Colonic mucosa (tissue), 4 donors: ENCODE measurements at regions not wholly inside any gene's neighbourhood (a gene's known extent, or its start where the extent isn't known, plus 50 kb on each side); places are given as distances from the start of the nearest gene placed in this dataset.

ENCODE experiments used
- DNase-seq: peaks from one replicate; pipeline ENCODE4 v3.0.0-alpha.2; 2020
- H3K27ac ChIP-seq: fragments of 200-600 bp; one replicate; pipeline ENCODE4 v1.8.0; 2021
- H3K27me3 ChIP-seq: fragments of 200-600 bp; one replicate; pipeline ENCODE4 v1.8.0; 2021
- H3K36me3 ChIP-seq: fragments of 200-600 bp; one replicate; pipeline ENCODE4 v1.8.0; 2021
- H3K4me1 ChIP-seq: fragments of 200-600 bp; one replicate; pipeline ENCODE4 v1.8.0; 2021; ENCODE audit warnings: mild to moderate bottlenecking
- H3K4me3 ChIP-seq: fragments of 200-600 bp; one replicate; pipeline ENCODE4 v1.8.0; 2021
- H3K9ac ChIP-seq, 2 donors: one replicate each; pipeline ENCODE4 v1.7.0; 2013; ENCODE audit warnings: control low read depth in 2 of 2, low read depth in 2 of 2, low read length in 2 of 2
- H3K9me3 ChIP-seq: fragments of 200-600 bp; one replicate; pipeline ENCODE4 v1.8.0; 2021
- CTCF ChIP-seq: fragments of 200-600 bp; IDR thresholded peaks from one replicate; pipeline ENCODE4 v1.8.0; 2022; ENCODE audit warnings: antibody characterized with exemption, mild to moderate bottlenecking
- intact Hi-C: fragments of 100-400 bp; cut with DNase I; formaldehyde crosslinking; loops from one replicate; pipeline ENCODE4 v1.14.1; 2022
- donor health status: healthy.
- donor health status: DM: no; HTN: no; CAD: no.
- donor health status: DM: no; HTN: no; CAD: no.

- H3K27ac ChIP-seq, result no peak overlapping the region
- no peaks in the 10 kb centered on the region for H3K36me3 ChIP-seq
- no peaks in the 10 kb centered on the region for H3K4me1 ChIP-seq
Observed at GRCh38 chr2:13751955-13752354, 880.6 kb upstream of the LRATD1 start.

GRCh38 chr2:13758412-13758811 is 874.1 kb upstream of the LRATD1 start:
- H3K4me3 ChIP-seq, result no peak overlapping the region
- TF ChIP-seq CTCF, result no peak
- no peak overlapping the region for H3K27ac ChIP-seq
- H3K4me1 ChIP-seq, result no peaks in the 10 kb centered on the region
- H3K36me3 ChIP-seq, result no peaks in the 10 kb centered on the region
- no peaks in the 10 kb centered on the region for H3K9me3 ChIP-seq
- intact Hi-C loops, result no loop called here
- DNase-seq, result no peak
- no peaks in the 10 kb centered on the region for H3K27me3 ChIP-seq
- no peak overlapping the region for H3K9ac ChIP-seq

More at GRCh38 chr2:13751955-13752354, 880.6 kb upstream of the LRATD1 start:
- no peak for DNase-seq
- Histone ChIP-seq H3K4me3 (no peak overlapping the region), H3K9me3 (no peaks in the 10 kb centered on the region), H3K27me3 (no peaks in the 10 kb centered on the region), H3K9ac (no peak overlapping the region)
- no peak for TF ChIP-seq CTCF
- intact Hi-C loops, result no loop called here

GRCh38 chr2:13768274-13768673 is 864.2 kb upstream of the LRATD1 start:
- H3K27me3 ChIP-seq, result no peaks in the 10 kb centered on the region
- H3K9ac ChIP-seq, result no peak overlapping the region
- no peaks in the 10 kb centered on the region for H3K9me3 ChIP-seq
- intact Hi-C loops, result no loop called here
- no peak for DNase-seq
- H3K36me3 ChIP-seq, result no peaks in the 10 kb centered on the region
- H3K4me1 ChIP-seq, result no peaks in the 10 kb centered on the region
- TF ChIP-seq CTCF, result no peak
- H3K4me3 ChIP-seq, result no peak overlapping the region
- H3K27ac ChIP-seq, result no peak overlapping the region

- Histone ChIP-seq H3K9me3 (no peaks in the 10 kb centered on the region), H3K27ac (no peak overlapping the region), H3K4me3 (no peak overlapping the region), H3K27me3 (no peaks in the 10 kb centered on the region), H3K9ac (no peak overlapping the region), H3K36me3 (no peaks in the 10 kb centered on the region), H3K4me1 (no peaks in the 10 kb centered on the region)
- no peak for DNase-seq
- no peak for TF ChIP-seq CTCF
- intact Hi-C loops, result no loop called here
Observed at GRCh38 chr2:13770279-13770678, 862.2 kb upstream of the LRATD1 start.

- no peak for DNase-seq
- Histone ChIP-seq H3K9ac (no peak overlapping the region), H3K27me3 (no peaks in the 10 kb centered on the region), H3K9me3 (no peaks in the 10 kb centered on the region), H3K4me1 (no peaks in the 10 kb centered on the region), H3K36me3 (no peaks in the 10 kb centered on the region), H3K4me3 (no peak overlapping the region), H3K27ac (no peak overlapping the region)
- intact Hi-C loops, result no loop called here
- TF ChIP-seq CTCF, result no peak
Observed at GRCh38 chr2:13779996-13780395, 852.5 kb upstream of the LRATD1 start.
